H1 (cell line): ENCODE measurements at regions not wholly inside any gene's neighbourhood (a gene's known extent, or its start where the extent isn't known, plus 50 kb on each side); places are given as distances from the start of the nearest gene placed in this dataset.

Experiments
- CTCF ChIA-PET: fragments of 300-600 bp; sonication (Branson Sonifier 250); formaldehyde crosslinking; loops from one replicate; lab custom pipeline; 2021; ENCODE audit not compliant: partially characterized antibody; lab: Charles Lee
- POLR2A ChIA-PET: fragments of 300-600 bp; sonication (Branson Sonifier 250); formaldehyde crosslinking; loops from one replicate; lab custom pipeline; 2021; ENCODE audit warnings: inconsistent platforms; ENCODE audit not compliant: partially characterized antibody; lab: Charles Lee
- DNase-seq, 2 experiments: peaks; one replicate each; pipeline versions ENCODE4 v3.0.0 to v3.0.0-alpha.2; 2010 to 2022; ENCODE audit warnings: low spot score in 2 of 2, low read depth in 1 of 2, mixed read lengths in 1 of 2
- FAIRE-seq: peaks from 2 replicates; lab custom pipeline; 2011; peaks lifted over from hg19 to GRCh38; lab: Jason Lieb, UNC
- H2AFZ ChIP-seq: 2 replicates; pipeline ENCODE4 v1.8.1; 2012; ENCODE audit warnings: low read length, inconsistent platforms
- H2AK5ac ChIP-seq: 2 replicates; pipeline ENCODE4 v1.6.1; 2013; ENCODE audit warnings: low read depth, low read length
- H2BK120ac ChIP-seq: replicated peaks from 2 replicates; pipeline ENCODE3; 2013; ENCODE audit warnings: low read depth, low read length, inconsistent platforms
- H2BK12ac ChIP-seq: 2 replicates; pipeline ENCODE4 v1.6.1; 2013; ENCODE audit warnings: low read depth, low read length
- H2BK15ac ChIP-seq: 2 replicates; pipeline ENCODE4 v1.6.1; 2013; ENCODE audit warnings: low read length
- H2BK20ac ChIP-seq: 2 replicates; pipeline ENCODE4 v1.6.1; 2013; ENCODE audit warnings: low read length
- H2BK5ac ChIP-seq: 2 replicates; pipeline ENCODE4 v1.6.1; 2013; ENCODE audit warnings: low read depth, low read length
- H3K14ac ChIP-seq: 2 replicates; pipeline ENCODE4 v1.6.1; 2013; ENCODE audit warnings: inconsistent platforms; ENCODE audit not compliant: insufficient read length
- H3K18ac ChIP-seq: 2 replicates; pipeline ENCODE4 v1.6.1; 2013; ENCODE audit warnings: low read length; ENCODE audit errors: extremely low read depth
- H3K23ac ChIP-seq: 2 replicates; pipeline ENCODE4 v1.6.1; 2013; ENCODE audit warnings: inconsistent platforms; ENCODE audit not compliant: insufficient read length
- H3K23me2 ChIP-seq: 2 replicates; pipeline ENCODE4 v1.6.1; 2013; ENCODE audit warnings: low read depth, low read length
- H3K27ac ChIP-seq: 2 replicates; pipeline ENCODE4 v1.6.1; 2011; ENCODE audit warnings: low read depth, low read length, inconsistent platforms
- H3K27me3 ChIP-seq, 4 experiments: replicated peaks in 1 of 4; 1 replicate in 1 of 4; 2 replicates in 3 of 4; pipeline versions ENCODE4 v1.6.1 to v1.8.1; 2011 to 2013; ENCODE audit warnings: low read length in 3 of 4, mild to moderate bottlenecking in 3 of 4, inconsistent platforms in 2 of 4, mixed read lengths in 2 of 4, moderate library complexity in 1 of 4; ENCODE audit not compliant: control insufficient read depth in 3 of 4, insufficient read depth in 3 of 4; ENCODE audit errors: extremely low read depth in 1 of 4
- H3K36me3 ChIP-seq, 4 experiments: 2 replicates each; pipeline versions ENCODE4 v1.6.1 to v1.8.1; 2011 to 2013; ENCODE audit warnings: mild to moderate bottlenecking in 4 of 4, low read length in 3 of 4, moderate library complexity in 2 of 4, control low read depth in 1 of 4, inconsistent platforms in 1 of 4; ENCODE audit not compliant: insufficient read depth in 4 of 4, control insufficient read depth in 2 of 4
- H3K4ac ChIP-seq: replicated peaks from 2 replicates; pipeline ENCODE3; 2013; ENCODE audit warnings: low read length, low read depth, mixed read lengths, inconsistent platforms; ENCODE audit not compliant: insufficient read length
- H3K4me1 ChIP-seq, 4 experiments: replicated peaks in 1 of 4; 1 replicate in 1 of 4; 2 replicates in 3 of 4; pipeline versions ENCODE4 v1.6.1 to v1.8.1; 2011 to 2013; ENCODE audit warnings: low read length in 3 of 4, inconsistent platforms in 2 of 4, mixed read lengths in 1 of 4; ENCODE audit not compliant: insufficient read depth in 4 of 4, control insufficient read depth in 3 of 4
- H3K4me2 ChIP-seq, 2 experiments: 2 replicates each; pipeline versions ENCODE4 v1.6.1 to v1.8.1; 2011 to 2013; ENCODE audit warnings: low read depth in 2 of 2, low read length in 2 of 2, control low read depth in 1 of 2, inconsistent platforms in 1 of 2, mild to moderate bottlenecking in 1 of 2; ENCODE audit not compliant: insufficient read depth in 1 of 2
- H3K4me3 ChIP-seq, 4 experiments: fragments of 200-600, 300-600 bp in 1 of 4; sonication (generic), shearing (Covaris generic), sonication (Bioruptor Twin) in 1 of 4; 2 replicates each; pipeline versions ENCODE4 v1.5.1 to v1.8.1; 2011 to 2016; ENCODE audit warnings: low read length in 4 of 4, low read depth in 3 of 4, control low read depth in 2 of 4, inconsistent platforms in 2 of 4, mild to moderate bottlenecking in 2 of 4, mixed read lengths in 1 of 4, moderate library complexity in 1 of 4; ENCODE audit not compliant: insufficient read depth in 2 of 4; ENCODE audit errors: extremely low read depth in 1 of 4
- H3K56ac ChIP-seq: replicated peaks from 2 replicates; pipeline ENCODE3; 2013; ENCODE audit warnings: low read depth, mild to moderate bottlenecking, mixed read lengths, low read length, inconsistent platforms; ENCODE audit not compliant: insufficient read length
- H3K79me1 ChIP-seq: 2 replicates; pipeline ENCODE4 v1.6.1; 2013; ENCODE audit warnings: low read depth, low read length, control low read depth
- H3K79me2 ChIP-seq, 2 experiments: 2 replicates each; pipeline versions ENCODE4 v1.6.1 to v1.8.1; 2012 to 2013; ENCODE audit warnings: low read length in 2 of 2, mild to moderate bottlenecking in 2 of 2, inconsistent platforms in 1 of 2; ENCODE audit not compliant: insufficient read depth in 2 of 2, control insufficient read depth in 1 of 2
- H3K9ac ChIP-seq, 4 experiments: replicated peaks in 1 of 4; 1 replicate in 1 of 4; 2 replicates in 3 of 4; pipeline versions ENCODE4 v1.6.1 to v1.8.1; 2011 to 2013; ENCODE audit warnings: low read depth in 3 of 4, low read length in 3 of 4, control low read depth in 2 of 4, mild to moderate bottlenecking in 2 of 4, moderate library complexity in 2 of 4, inconsistent platforms in 1 of 4; ENCODE audit errors: extremely low read depth in 1 of 4
- H3K9me3 ChIP-seq, 2 experiments: 2 replicates each; pipeline versions ENCODE4 v1.6.1 to v1.8.1; 2012 to 2013; ENCODE audit warnings: mild to moderate bottlenecking in 2 of 2, moderate library complexity in 2 of 2, control low read depth in 1 of 2, inconsistent platforms in 1 of 2, low read depth in 1 of 2, low read length in 1 of 2, mixed read lengths in 1 of 2; ENCODE audit not compliant: insufficient read depth in 2 of 2
- H4K20me1 ChIP-seq, 2 experiments: replicated peaks in 1 of 2; 2 replicates each; pipeline versions ENCODE3 to v1.8.1; 2011 to 2013; ENCODE audit warnings: inconsistent platforms in 2 of 2, low read length in 2 of 2, mild to moderate bottlenecking in 1 of 2; ENCODE audit not compliant: insufficient read depth in 2 of 2, control insufficient read depth in 1 of 2
- H4K5ac ChIP-seq: 2 replicates; pipeline ENCODE4 v1.6.1; 2013; ENCODE audit warnings: low read length, low read depth, mixed read lengths, inconsistent platforms; ENCODE audit not compliant: insufficient read length
- H4K8ac ChIP-seq: 2 replicates; pipeline ENCODE4 v1.8.0; 2013; ENCODE audit warnings: mild to moderate bottlenecking, moderate library complexity, low read length, inconsistent platforms; ENCODE audit not compliant: insufficient read depth; ENCODE audit errors: extremely low read depth
- H4K91ac ChIP-seq: replicated peaks from 2 replicates; pipeline ENCODE3; 2013; ENCODE audit warnings: low read length, mixed read lengths, inconsistent platforms; ENCODE audit not compliant: insufficient read length
- ASH2L ChIP-seq: fragments of 200-600, 300-600 bp; sonication (generic); IDR thresholded peaks from one replicate; pipeline ENCODE4 v1.7.1; 2017; ENCODE audit warnings: low read length
- EZH2 ChIP-seq: fragments of 200-600 bp; sonication (generic); IDR thresholded peaks from 2 replicates; pipeline ENCODE4 v1.7.1; 2012; ENCODE audit warnings: low read depth, mild to moderate bottlenecking, moderate library complexity, low read length, inconsistent platforms; ENCODE audit not compliant: severe bottlenecking
- GTF2F1 ChIP-seq: IDR thresholded peaks from 2 replicates; pipeline ENCODE4 v1.6.1; 2012; ENCODE audit warnings: low read depth, low read length, improper control_type of control experiment, borderline replicate concordance
- POLR2A ChIP-seq, 2 experiments: IDR thresholded peaks; 1 replicate in 1 of 2; 2 replicates in 1 of 2; pipeline ENCODE4 v1.6.1; 2011; ENCODE audit warnings: low read depth in 2 of 2, low read length in 2 of 2, mild to moderate bottlenecking in 2 of 2; ENCODE audit errors: control extremely low read depth in 1 of 2
- POLR2AphosphoS5 ChIP-seq: IDR thresholded peaks from 2 replicates; pipeline ENCODE4 v1.6.1; 2011; ENCODE audit warnings: low read depth, low read length
- TAF7 ChIP-seq: optimal IDR thresholded peaks from 2 replicates; pipeline ENCODE3; 2011; ENCODE audit warnings: low read depth, mild to moderate bottlenecking, inconsistent platforms, low read length, moderate library complexity, borderline replicate concordance
- WGBS, 2 experiments: shearing (Covaris generic) in 1 of 2; methylation state at CpG; one replicate each; pipeline versions ENCODE4 v1.1.6 to v1.1.7; 2013 to 2015; ENCODE audit warnings: low lambda C conversion rate in 2 of 2, mixed read lengths in 2 of 2, inconsistent platforms in 1 of 2, low coverage in 1 of 2, missing lambda C conversion rate in 1 of 2; ENCODE audit not compliant: insufficient replicate concordance in 2 of 2, insufficient coverage in 1 of 2, insufficient read length in 1 of 2; ENCODE audit errors: extremely low coverage in 1 of 2, missing lambda C conversion rate in 1 of 2; 5-methylcytosine and 5-hydroxymethylcytosine counted together

GRCh38 chr3:110968076-110968475 is 103.5 kb upstream of the NECTIN3 start:
- WGBS, 2 experiments = 53% methylated on average over 1 of the region's 1 CpG; no CpG with 5 or more reads in 1 of the 2 experiments
- CTCF ChIA-PET = interaction anchor here (0.7 to 2.3 kb wide), 4 partner anchors 42 to 1807 kb away, joined by 4 to 7 read pairs (median 4); no protein-coding TSS in a partner anchor
- FAIRE-seq (no peak), DNase-seq (no peak)
- Histone ChIP-seq H2AFZ (no peak overlapping the region), H3K36me3 (peaks cover 2 to 19% (median 4%) of the 10 kb centered on the region in 4 experiments; a peak in 5 of 8 replicates), H3K4me2 (peak overlapping the region; percentile 58 to 64; a peak in 3 of 4 replicates), H3K27ac (0 out of 2 replicates have a peak overlapping the region, but pooled peaks have one; percentile 60), H2AK5ac (no peak overlapping the region), H4K91ac (no peak overlapping the region), H3K27me3 (no peaks in the 10 kb centered on the region), H3K9me3 (peaks cover 0 to 3% of the 10 kb centered on the region in 2 experiments; a peak in 2 of 4 replicates), H3K56ac (no peak overlapping the region), H3K9ac (peak overlapping the region; percentile 43 to 96 (median 66)), H3K4me1 (no peaks in the 10 kb centered on the region), H2BK12ac (no peak overlapping the region), H2BK20ac (no peak overlapping the region), H3K14ac (no peak overlapping the region), H2BK5ac (no peak overlapping the region), H3K23ac (no peak overlapping the region), H3K23me2 (no peaks in the 10 kb centered on the region), H2BK120ac (no peak overlapping the region), H3K79me1 (no peaks in the 10 kb centered on the region), H4K8ac (no peak overlapping the region), H2BK15ac (no peak overlapping the region), H4K5ac (no peak overlapping the region), H3K79me2 (peaks cover 0 to 81% of the 10 kb centered on the region in 2 experiments; a peak in 3 of 4 replicates), H4K20me1 (peaks cover 0 to 1% of the 10 kb centered on the region in 2 experiments), H3K4me3 (peak overlapping the region; percentile 30 to 77 (median 69); a peak in 7 of 8 replicates), H3K4ac (no peak overlapping the region), H3K18ac (no peak overlapping the region)
- POLR2A ChIA-PET = interaction anchor here (0.6 to 7.6 kb wide), 25 partner anchors 10 to 418 kb away, joined by 3 to 135 read pairs (median 4); partner anchors contain the start of gene NECTIN3
- TF ChIP-seq GTF2F1 = no peak
- peak; percentile 60; the same call in 1 of the 2 replicates for TF ChIP-seq POLR2AphosphoS5
- TF ChIP-seq TAF7 = peak; percentile 17
- TF ChIP-seq ASH2L = no peak
- TF ChIP-seq POLR2A (IDR thresholded peaks at IDR 0.05; ENCODE audit: control extremely low read depth in 1 of 2, low read depth in 2 of 2, low read length in 2 of 2) = peak in 1 of 2 experiments; percentile 80; a peak in 2 of 3 replicates
- TF ChIP-seq EZH2 = no peak
